T-helper 1 cell (primary cell): ENCODE measurements at regions not wholly inside any gene's neighbourhood (a gene's known extent, or its start where the extent isn't known, plus 50 kb on each side); places are given as distances from the start of the nearest gene placed in this dataset.

Experiments
- DNase-seq, 5 donors: peaks; one replicate each; pipeline ENCODE4 v3.0.0-alpha.2; 2012 to 2020

- no peak for DNase-seq
These were observed 124.2 kb upstream of the MSX1 start for GRCh38 chr4:4735136-4735750.

- no peak for DNase-seq
These were observed 125.0 kb upstream of the MSX1 start for GRCh38 chr4:4734425-4734824.

GRCh38 chr4:4733663-4734062 is 125.8 kb upstream of the MSX1 start:
- no peak for DNase-seq

GRCh38 chr4:4730249-4730648 is 129.2 kb upstream of the MSX1 start:
- no peak for DNase-seq

GRCh38 chr4:4729206-4729605 is 130.3 kb upstream of the MSX1 start:
- DNase-seq: no peak

GRCh38 chr4:4727536-4727935 is 131.9 kb upstream of the MSX1 start:
- no peak for DNase-seq

GRCh38 chr4:4726051-4726450 is 133.4 kb upstream of the MSX1 start:
- no peak for DNase-seq

GRCh38 chr4:4724321-4724720 is 135.1 kb upstream of the MSX1 start:
- DNase-seq: no peak

GRCh38 chr4:4721636-4722035 is 137.8 kb upstream of the MSX1 start:
- DNase-seq: no peak

GRCh38 chr4:4720646-4721045 is 138.8 kb upstream of the MSX1 start:
- DNase-seq: no peak

GRCh38 chr4:4719436-4719835 is 140.0 kb upstream of the MSX1 start:
- no peak for DNase-seq

GRCh38 chr4:4717692-4718091 is 141.8 kb upstream of the MSX1 start:
- DNase-seq: no peak

GRCh38 chr4:4714331-4714730 is 145.1 kb upstream of the MSX1 start:
- DNase-seq: no peak

GRCh38 chr4:4712800-4713528 is 146.5 kb upstream of the MSX1 start:
- DNase-seq: no peak

GRCh38 chr4:4711902-4712301 is 147.6 kb upstream of the MSX1 start:
- no peak for DNase-seq

GRCh38 chr4:4709736-4710135 is 149.7 kb upstream of the MSX1 start:
- no peak for DNase-seq

- no peak for DNase-seq
These were observed 155.2 kb upstream of the MSX1 start for GRCh38 chr4:4704267-4704666.

- DNase-seq: no peak
These were observed 155.7 kb upstream of the STX18 start for GRCh38 chr4:4697584-4697983.

GRCh38 chr4:4696530-4696929 is 154.7 kb upstream of the STX18 start:
- DNase-seq: no peak

- no peak for DNase-seq
These were observed 153.6 kb upstream of the STX18 start for GRCh38 chr4:4695497-4695896.

GRCh38 chr4:4694827-4695226 is 153.0 kb upstream of the STX18 start:
- no peak for DNase-seq

- DNase-seq: no peak
These were observed 152.5 kb upstream of the STX18 start for GRCh38 chr4:4694296-4694772.

GRCh38 chr4:4693755-4694295 is 152.0 kb upstream of the STX18 start:
- no peak for DNase-seq

GRCh38 chr4:4693258-4693657 is 151.4 kb upstream of the STX18 start:
- DNase-seq: peak in 1 of 5 donors; percentile 27
